ENCODE measurements at regions not wholly inside any gene's neighbourhood (a gene's known extent, or its start where the extent isn't known, plus 50 kb on each side); places are given as distances from the start of the nearest gene placed in this dataset.

GRCh38 chr5:58048954-58049353 lies 410.9 kb downstream of the PLK2 start:
- no peak overlapping the region for H3K4me3 ChIP-seq
- no peaks in the 10 kb centered on the region for H3K4me1 ChIP-seq
- no peaks in the 10 kb centered on the region for H3F3A ChIP-seq (ENCODE audit: low read depth)
- no peaks in the 10 kb centered on the region for H3K36me3 Mint-ChIP-seq
- peaks cover 4% of the 10 kb centered on the region for H3K9me3 Mint-ChIP-seq
- no peak for DNase-seq (ENCODE audit: low spot score)
- H3K4me1 Mint-ChIP-seq: no peaks in the 10 kb centered on the region
- H3K27me3 ChIP-seq: no peaks in the 10 kb centered on the region
- H3K27ac ChIP-seq: no peak overlapping the region
- no peaks in the 10 kb centered on the region for H3K79me2 ChIP-seq (ENCODE audit: low read depth)
- H3K4me3 Mint-ChIP-seq: no peak overlapping the region
- TF ChIP-seq EZH2phosphoT487 (IDR thresholded peaks at IDR 0.05) (no peak), EZH2 (IDR thresholded peaks at IDR 0.05) (no peak), CTCF (IDR thresholded peaks at IDR 0.05) (no peak)
- no peak overlapping the region for H3K9ac ChIP-seq
- no peak overlapping the region for H3K27ac Mint-ChIP-seq
- no peaks in the 10 kb centered on the region for H3K9me3 ChIP-seq (ENCODE audit: low read depth)
- H4K20me1 ChIP-seq (ENCODE audit: low read depth): no peaks in the 10 kb centered on the region
- H2AFZ ChIP-seq (replicated peaks): no peak overlapping the region
- H3K36me3 ChIP-seq: no peaks in the 10 kb centered on the region
- H3K4me2 ChIP-seq: no peak overlapping the region
- H3K27me3 Mint-ChIP-seq (ENCODE audit: insufficient read depth, low read depth): no peaks in the 10 kb centered on the region

DNA sequence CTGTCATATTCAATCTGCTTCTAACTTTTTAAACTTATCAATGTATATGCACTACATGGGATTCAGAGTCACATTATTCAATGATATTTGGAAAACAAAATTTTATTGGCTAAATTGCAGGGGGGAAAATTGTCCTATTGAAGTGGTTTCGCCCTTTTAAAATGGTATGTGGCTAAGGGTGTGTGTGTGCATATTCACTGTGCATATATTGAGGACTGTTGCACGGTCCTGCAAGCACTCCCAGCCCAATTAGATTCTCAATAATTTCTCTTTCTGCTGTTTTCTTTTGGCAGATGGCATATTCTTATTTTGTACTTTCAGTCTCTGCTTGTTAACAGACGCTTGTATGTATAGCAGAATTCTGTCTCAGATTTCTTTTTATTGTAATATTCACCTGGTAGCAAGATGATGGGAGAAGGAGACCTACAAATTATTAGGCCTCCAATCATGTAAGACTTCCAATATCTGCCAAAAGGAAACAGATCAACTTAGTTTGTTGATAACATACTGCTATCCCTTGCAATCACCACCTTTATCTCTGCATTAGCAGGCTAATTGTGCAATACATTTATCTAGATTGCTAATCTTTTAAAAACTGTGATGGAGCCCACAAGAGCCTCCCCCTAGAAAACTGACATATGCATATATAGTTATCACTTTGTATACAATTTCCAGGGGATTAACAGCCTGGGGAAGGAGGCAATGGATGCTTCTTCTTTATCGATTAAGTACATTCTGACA lies 411.5 kb downstream of the PLK2 start:
- Histone ChIP-seq H3K27me3 (no peaks in the 10 kb centered on the region), H3K4me3 (no peak overlapping the region), H3K27ac (no peak overlapping the region), H3K4me1 (no peaks in the 10 kb centered on the region), H3K79me2 (ENCODE audit: low read depth) (no peaks in the 10 kb centered on the region), H3K36me3 (no peaks in the 10 kb centered on the region), H2AFZ (replicated peaks) (no peak overlapping the region), H3K9ac (no peak overlapping the region), H4K20me1 (ENCODE audit: low read depth) (no peaks in the 10 kb centered on the region), H3K4me2 (no peak overlapping the region), H3F3A (ENCODE audit: low read depth) (no peaks in the 10 kb centered on the region), H3K9me3 (ENCODE audit: low read depth) (no peaks in the 10 kb centered on the region)
- Mint-ChIP-seq H3K27ac (no peak overlapping the region), H3K4me1 (no peaks in the 10 kb centered on the region), H3K9me3 (peaks cover 2% of the 10 kb centered on the region), H3K27me3 (ENCODE audit: insufficient read depth, low read depth) (no peaks in the 10 kb centered on the region), H3K4me3 (no peak overlapping the region), H3K36me3 (no peaks in the 10 kb centered on the region)
- no peak for DNase-seq (ENCODE audit: low spot score)
- TF ChIP-seq CTCF (IDR thresholded peaks at IDR 0.05) (no peak), EZH2phosphoT487 (IDR thresholded peaks at IDR 0.05) (no peak), EZH2 (IDR thresholded peaks at IDR 0.05) (no peak)

GRCh38 chr5:58046371-58046770 lies 413.5 kb downstream of the PLK2 start:
- Histone ChIP-seq H3K9me3 (ENCODE audit: low read depth) (no peaks in the 10 kb centered on the region), H2AFZ (replicated peaks) (no peak overlapping the region), H3K36me3 (no peaks in the 10 kb centered on the region), H3K27ac (no peak overlapping the region), H3K27me3 (no peaks in the 10 kb centered on the region), H3K9ac (no peak overlapping the region), H3K4me3 (no peak overlapping the region), H3K4me1 (no peaks in the 10 kb centered on the region), H3F3A (ENCODE audit: low read depth) (no peaks in the 10 kb centered on the region), H3K79me2 (ENCODE audit: low read depth) (no peaks in the 10 kb centered on the region), H3K4me2 (no peak overlapping the region), H4K20me1 (ENCODE audit: low read depth) (no peaks in the 10 kb centered on the region)
- H3K27ac Mint-ChIP-seq: no peak overlapping the region
- H3K4me3 Mint-ChIP-seq: no peak overlapping the region
- H3K27me3 Mint-ChIP-seq (ENCODE audit: insufficient read depth, low read depth): no peaks in the 10 kb centered on the region
- no peak for TF ChIP-seq CTCF (IDR thresholded peaks at IDR 0.05)
- no peak for TF ChIP-seq EZH2 (IDR thresholded peaks at IDR 0.05)
- TF ChIP-seq EZH2phosphoT487 (IDR thresholded peaks at IDR 0.05): no peak
- DNase-seq (ENCODE audit: low spot score): no peak
- H3K9me3 Mint-ChIP-seq: no peaks in the 10 kb centered on the region
- no peaks in the 10 kb centered on the region for H3K36me3 Mint-ChIP-seq
- no peaks in the 10 kb centered on the region for H3K4me1 Mint-ChIP-seq
